ENCODE measurements at regions not wholly inside any gene's neighbourhood (a gene's known extent, or its start where the extent isn't known, plus 50 kb on each side); places are given as distances from the start of the nearest gene placed in this dataset.
"Not testable (repeated sequence)": the region's sequence is repeated elsewhere in the genome, so short reads cannot be mapped to it uniquely, and the experiment has no call there.

DNA sequence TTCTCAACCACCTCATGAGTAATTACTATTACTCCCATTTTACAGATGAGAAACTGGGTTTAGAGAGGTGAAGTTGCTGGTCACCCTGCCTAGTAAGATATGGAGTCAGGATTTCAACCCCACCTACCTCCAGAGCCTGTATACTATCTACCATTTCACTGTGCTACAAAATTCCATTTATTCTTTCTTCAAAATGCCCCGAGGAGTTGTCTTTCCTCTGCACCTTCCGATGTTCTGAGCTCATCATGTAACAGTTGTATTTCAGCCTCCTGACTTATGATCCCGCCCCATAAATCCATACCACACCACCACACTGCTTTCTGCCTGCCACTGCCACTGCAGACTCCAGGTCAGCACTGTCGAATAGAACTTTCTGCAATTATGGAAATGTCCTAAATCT is 71.3 kb upstream of the SLC25A36 start:
- DNase-seq (ENCODE audit: low spot score) = no peak

DNA sequence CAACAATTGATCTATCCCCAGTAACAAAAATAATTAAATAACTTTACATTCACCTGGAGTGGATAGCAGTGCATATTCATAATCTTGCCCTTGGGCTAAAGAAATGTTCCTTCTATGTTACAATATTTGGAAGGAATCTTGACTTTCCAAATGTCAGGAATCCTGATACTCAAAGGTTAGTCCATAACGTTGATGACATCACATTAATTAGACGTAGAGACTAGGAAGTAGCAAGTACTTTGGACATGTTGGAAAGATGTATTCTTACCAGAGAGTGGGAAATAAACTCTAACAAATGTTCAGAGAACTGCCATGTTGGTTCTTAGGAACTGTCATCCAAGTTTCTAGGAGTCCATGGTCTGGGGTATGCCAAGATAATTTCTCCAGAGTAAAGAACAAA is 70.6 kb upstream of the SLC25A36 start:
- no peak for DNase-seq (ENCODE audit: low spot score)

DNA sequence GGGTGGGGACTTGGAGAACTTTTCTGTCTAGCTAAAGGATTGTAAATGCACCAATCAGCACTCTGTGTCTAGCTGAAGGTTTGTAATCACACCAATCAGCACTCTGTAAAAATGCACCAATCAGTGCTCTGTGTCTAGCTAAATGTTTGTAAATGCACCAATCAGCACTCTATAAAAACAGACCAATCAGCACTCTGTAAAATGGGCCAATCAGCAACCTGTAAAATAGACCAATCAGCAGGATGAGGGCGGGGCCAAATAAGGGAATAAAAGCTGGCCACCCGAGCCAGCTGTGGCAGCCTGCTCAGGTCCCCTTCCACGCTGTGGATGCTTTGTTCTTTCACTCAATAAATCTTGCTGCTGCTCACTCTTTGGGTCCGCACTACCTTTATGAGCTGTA is 69.5 kb upstream of the SLC25A36 start:
- not testable (repeated sequence) for DNase-seq (ENCODE audit: low spot score)

DNA sequence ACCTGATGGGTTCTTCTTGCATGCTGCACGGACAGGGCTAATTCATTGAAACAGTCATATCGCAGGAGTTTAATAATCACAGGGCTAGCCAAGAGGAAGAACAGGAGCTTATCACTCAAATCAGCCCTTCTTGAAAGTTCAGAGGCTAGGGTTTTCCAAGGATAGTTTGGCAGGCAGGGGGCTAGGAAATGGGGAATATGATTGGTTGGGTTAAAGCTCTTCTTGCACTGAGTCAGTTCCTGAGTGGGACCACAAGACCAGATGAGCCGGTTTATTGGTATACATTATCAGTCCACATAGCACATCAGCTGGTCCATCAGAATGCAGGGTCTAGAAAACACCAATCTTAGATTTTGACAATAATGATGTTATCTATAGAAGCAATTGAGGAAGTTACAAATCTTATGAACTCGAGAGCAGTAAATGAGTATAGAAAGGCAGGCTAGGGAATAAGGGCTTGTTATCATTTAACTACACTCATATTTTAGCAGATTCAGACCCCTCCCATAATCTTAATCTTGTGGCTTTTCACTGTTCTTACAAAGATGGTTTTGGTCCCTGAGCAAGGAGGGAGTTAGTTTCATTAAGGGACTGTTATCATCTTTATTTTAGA is 58.1 kb upstream of the SLC25A36 start:
- no peak for DNase-seq (ENCODE audit: low spot score)

DNA sequence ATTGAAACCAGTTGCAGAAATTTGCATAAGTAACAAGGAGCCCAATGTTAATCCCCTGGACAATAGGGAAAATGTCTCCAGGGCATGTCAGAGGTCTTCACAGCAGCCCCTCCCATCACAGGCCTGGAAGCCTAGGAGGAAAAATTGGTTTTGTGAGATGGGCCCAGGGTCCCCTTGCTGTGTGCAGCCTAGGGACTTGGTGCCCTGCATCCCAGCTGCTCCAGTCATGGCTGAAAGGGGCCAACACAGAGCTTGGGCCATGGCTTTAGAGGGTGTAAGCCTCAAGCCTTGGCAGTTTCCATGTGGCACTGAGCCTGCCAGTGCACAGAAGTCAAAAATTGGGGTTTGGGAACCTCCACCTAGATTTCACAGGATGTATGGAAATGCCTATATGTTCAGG is 55.9 kb upstream of the SLC25A36 start:
- DNase-seq (ENCODE audit: low spot score) = not testable (repeated sequence)
